ENCODE measurements at regions not wholly inside any gene's neighbourhood (a gene's known extent, or its start where the extent isn't known, plus 50 kb on each side); places are given as distances from the start of the nearest gene placed in this dataset.

GRCh38 chr6:87789900-87790290 is 87.9 kb upstream of the AKIRIN2 start:
- Histone ChIP-seq H2BK120ac (ENCODE audit: insufficient read depth, low read length, poor library complexity) (no peak overlapping the region), H2AK5ac (ENCODE audit: low read length) (no peak overlapping the region), H2AFZ (ENCODE audit: insufficient read depth, low read length, poor library complexity) (no peak overlapping the region), H3K4me3 (ENCODE audit: low read depth, low read length) (no peak overlapping the region), H3K79me1 (ENCODE audit: low read length) (peaks cover 3% of the 10 kb centered on the region), H3K18ac (ENCODE audit: low read length) (no peak overlapping the region), H3K27me3 (ENCODE audit: insufficient read depth, low read length) (no peaks in the 10 kb centered on the region), H3K36me3 (ENCODE audit: control insufficient read depth in 1 of 2, insufficient read depth in 2 of 2, low read length in 2 of 2) (no peaks in the 10 kb centered on the region), H3K14ac (ENCODE audit: low read length) (no peak overlapping the region), H3K4ac (ENCODE audit: low read depth, low read length) (no peak overlapping the region), H3K9ac (ENCODE audit: low read length) (no peak overlapping the region), H3K4me1 (ENCODE audit: control insufficient read depth in 1 of 2, insufficient read depth in 2 of 2, low read length in 2 of 2) (peaks cover 0 to 5% of the 10 kb centered on the region in 2 experiments), H2BK5ac (ENCODE audit: low read depth, low read length, poor library complexity) (no peak overlapping the region), H4K12ac (ENCODE audit: low read depth, low read length) (no peak overlapping the region), H3K23ac (ENCODE audit: low read length) (no peak overlapping the region), H3K79me2 (ENCODE audit: control insufficient read depth, insufficient read depth, low read length, poor library complexity) (no peaks in the 10 kb centered on the region), H4K91ac (ENCODE audit: low read depth, low read length) (no peak overlapping the region), H3K27ac (ENCODE audit: low read depth, low read length) (no peak overlapping the region), H4K8ac (ENCODE audit: low read depth, low read length) (no peak overlapping the region), H3K4me2 (ENCODE audit: low read length) (no peak overlapping the region), H3K9me3 (ENCODE audit: insufficient read depth, low read depth, low read length) (no peaks in the 10 kb centered on the region), H2BK12ac (ENCODE audit: low read length) (no peak overlapping the region)
- DNase-seq = no peak
- WGBS (ENCODE audit: extremely low coverage, insufficient coverage, insufficient read length) = no CpG with 5 or more reads among the region's 3 CpGs

- Histone ChIP-seq H3K27me3 (ENCODE audit: insufficient read depth, low read length) (no peaks in the 10 kb centered on the region), H2AK5ac (ENCODE audit: low read length) (no peak overlapping the region), H3K27ac (ENCODE audit: low read depth, low read length) (no peak overlapping the region), H4K8ac (ENCODE audit: low read depth, low read length) (no peak overlapping the region), H2BK5ac (ENCODE audit: low read depth, low read length, poor library complexity) (no peak overlapping the region), H3K4me2 (ENCODE audit: low read length) (no peak overlapping the region), H3K18ac (ENCODE audit: low read length) (no peak overlapping the region), H2AFZ (ENCODE audit: insufficient read depth, low read length, poor library complexity) (no peak overlapping the region), H3K9ac (ENCODE audit: low read length) (no peak overlapping the region), H3K14ac (ENCODE audit: low read length) (no peak overlapping the region), H3K79me2 (ENCODE audit: control insufficient read depth, insufficient read depth, low read length, poor library complexity) (no peaks in the 10 kb centered on the region), H3K23ac (ENCODE audit: low read length) (no peak overlapping the region), H3K36me3 (ENCODE audit: control insufficient read depth in 1 of 2, insufficient read depth in 2 of 2, low read length in 2 of 2) (no peaks in the 10 kb centered on the region), H2BK12ac (ENCODE audit: low read length) (no peak overlapping the region), H3K4ac (ENCODE audit: low read depth, low read length) (no peak overlapping the region), H4K91ac (ENCODE audit: low read depth, low read length) (peak overlapping the region; percentile 51), H3K9me3 (ENCODE audit: insufficient read depth, low read depth, low read length) (no peaks in the 10 kb centered on the region), H4K12ac (ENCODE audit: low read depth, low read length) (no peak overlapping the region), H3K4me3 (ENCODE audit: low read depth, low read length) (no peak overlapping the region), H3K79me1 (ENCODE audit: low read length) (peaks cover 3% of the 10 kb centered on the region), H2BK120ac (ENCODE audit: insufficient read depth, low read length, poor library complexity) (no peak overlapping the region), H3K4me1 (ENCODE audit: control insufficient read depth in 1 of 2, insufficient read depth in 2 of 2, low read length in 2 of 2) (peaks cover 0 to 5% of the 10 kb centered on the region in 2 experiments)
- no CpG with 5 or more reads among the region's 2 CpGs for WGBS (ENCODE audit: extremely low coverage, insufficient coverage, insufficient read length)
- peak; percentile 38 to 50 for DNase-seq
Measured at GRCh38 chr6:87789198-87789899, 87.3 kb upstream of the AKIRIN2 start.

GRCh38 chr6:87788141-87788540 is 86.1 kb upstream of the AKIRIN2 start:
- Histone ChIP-seq H3K23ac (ENCODE audit: low read length) (no peak overlapping the region), H3K36me3 (ENCODE audit: control insufficient read depth in 1 of 2, insufficient read depth in 2 of 2, low read length in 2 of 2) (no peaks in the 10 kb centered on the region), H2AK5ac (ENCODE audit: low read length) (no peak overlapping the region), H3K4me2 (ENCODE audit: low read length) (no peak overlapping the region), H2BK12ac (ENCODE audit: low read length) (no peak overlapping the region), H3K79me2 (ENCODE audit: control insufficient read depth, insufficient read depth, low read length, poor library complexity) (no peaks in the 10 kb centered on the region), H3K14ac (ENCODE audit: low read length) (no peak overlapping the region), H4K12ac (ENCODE audit: low read depth, low read length) (no peak overlapping the region), H3K27me3 (ENCODE audit: insufficient read depth, low read length) (no peaks in the 10 kb centered on the region), H4K8ac (ENCODE audit: low read depth, low read length) (no peak overlapping the region), H3K9me3 (ENCODE audit: insufficient read depth, low read depth, low read length) (no peaks in the 10 kb centered on the region), H3K27ac (ENCODE audit: low read depth, low read length) (no peak overlapping the region), H3K4me1 (ENCODE audit: control insufficient read depth in 1 of 2, insufficient read depth in 2 of 2, low read length in 2 of 2) (peaks cover 0 to 5% of the 10 kb centered on the region in 2 experiments), H3K9ac (ENCODE audit: low read length) (no peak overlapping the region), H3K18ac (ENCODE audit: low read length) (no peak overlapping the region), H2BK5ac (ENCODE audit: low read depth, low read length, poor library complexity) (no peak overlapping the region), H3K79me1 (ENCODE audit: low read length) (peaks cover 3% of the 10 kb centered on the region), H2AFZ (ENCODE audit: insufficient read depth, low read length, poor library complexity) (no peak overlapping the region), H4K91ac (ENCODE audit: low read depth, low read length) (no peak overlapping the region), H2BK120ac (ENCODE audit: insufficient read depth, low read length, poor library complexity) (no peak overlapping the region), H3K4ac (ENCODE audit: low read depth, low read length) (no peak overlapping the region), H3K4me3 (ENCODE audit: low read depth, low read length) (no peak overlapping the region)
- no CpG with 5 or more reads among the region's 3 CpGs for WGBS (ENCODE audit: extremely low coverage, insufficient coverage, insufficient read length)
- DNase-seq = peak; percentile 33 to 91

GRCh38 chr6:87785229-87785862 is 83.3 kb upstream of the AKIRIN2 start:
- Histone ChIP-seq H3K27me3 (ENCODE audit: insufficient read depth, low read length) (no peaks in the 10 kb centered on the region), H2BK120ac (ENCODE audit: insufficient read depth, low read length, poor library complexity) (no peak overlapping the region), H3K79me1 (ENCODE audit: low read length) (peaks cover 3% of the 10 kb centered on the region), H2BK5ac (ENCODE audit: low read depth, low read length, poor library complexity) (no peak overlapping the region), H3K4me3 (ENCODE audit: low read depth, low read length) (no peak overlapping the region), H3K14ac (ENCODE audit: low read length) (no peak overlapping the region), H3K36me3 (ENCODE audit: control insufficient read depth in 1 of 2, insufficient read depth in 2 of 2, low read length in 2 of 2) (no peaks in the 10 kb centered on the region), H3K79me2 (ENCODE audit: control insufficient read depth, insufficient read depth, low read length, poor library complexity) (no peaks in the 10 kb centered on the region), H3K27ac (ENCODE audit: low read depth, low read length) (no peak overlapping the region), H3K4ac (ENCODE audit: low read depth, low read length) (no peak overlapping the region), H3K23ac (ENCODE audit: low read length) (no peak overlapping the region), H4K91ac (ENCODE audit: low read depth, low read length) (no peak overlapping the region), H4K8ac (ENCODE audit: low read depth, low read length) (no peak overlapping the region), H3K18ac (ENCODE audit: low read length) (no peak overlapping the region), H3K9me3 (ENCODE audit: insufficient read depth, low read depth, low read length) (no peaks in the 10 kb centered on the region), H4K12ac (ENCODE audit: low read depth, low read length) (no peak overlapping the region), H3K4me1 (ENCODE audit: control insufficient read depth in 1 of 2, insufficient read depth in 2 of 2, low read length in 2 of 2) (peaks cover 0 to 5% of the 10 kb centered on the region in 2 experiments), H3K4me2 (ENCODE audit: low read length) (no peak overlapping the region), H2AFZ (ENCODE audit: insufficient read depth, low read length, poor library complexity) (no peak overlapping the region), H2AK5ac (ENCODE audit: low read length) (no peak overlapping the region), H2BK12ac (ENCODE audit: low read length) (no peak overlapping the region), H3K9ac (ENCODE audit: low read length) (no peak overlapping the region)
- WGBS (ENCODE audit: extremely low coverage, insufficient coverage, insufficient read length) = no CpG with 5 or more reads among the region's 2 CpGs
- no peak for DNase-seq
